HCT116 (cell line): ENCODE measurements at regions not wholly inside any gene's neighbourhood (a gene's known extent, or its start where the extent isn't known, plus 50 kb on each side); places are given as distances from the start of the nearest gene placed in this dataset.

Experiments
- ATAC-seq: fragments of 200-7000 bp; cut with Tn5 transposase; 2 replicates; pipeline ENCODE4 v1.9.1; 2020; ENCODE audit warnings: mild to moderate bottlenecking, moderate library complexity
- BruUV-seq: library from RNA; stranded (reverse); fragments of 400-500 nt; replicated peaks from 2 replicates; lab custom pipeline; 2021; lab: Mats Ljungman, UMichigan
- CTCF ChIA-PET: fragments of 300-600 bp; sonication (Branson Sonifier 250); formaldehyde crosslinking; loops from one replicate; lab custom pipeline; 2021; ENCODE audit warnings: antibody characterized with exemption; lab: Charles Lee
- POLR2A ChIA-PET: fragments of 300-600, 350-600 bp; sonication (Branson Sonifier 250); formaldehyde crosslinking; loops from one replicate; lab custom pipeline; 2021; ENCODE audit warnings: antibody characterized with exemption; lab: Charles Lee
- RAD21 ChIA-PET, 2 experiments: fragments of 300-600 bp; sonication (Branson Sonifier 250); formaldehyde crosslinking; loops; one replicate each; lab custom pipeline; 2023; ENCODE audit warnings: low total read pairs in 2 of 2; ENCODE audit not compliant: uncharacterized antibody in 2 of 2, unreplicated experiment in 2 of 2, low non-redundant PET in 1 of 2; lab: Charles Lee
- DNase-seq: peaks from one replicate; pipeline ENCODE4 v3.0.0-alpha.2; 2010; ENCODE audit warnings: low read depth, low spot score
- H2AFZ ChIP-seq: fragments of 200-600 bp; shearing (Covaris generic), sonication (generic); 2 replicates; pipeline ENCODE4 v1.6.1; 2017; ENCODE audit warnings: low read depth, mixed run types, mixed read lengths, antibody characterized with exemption, low read length; ENCODE audit not compliant: poor library complexity, severe bottlenecking
- H3K27ac ChIP-seq: 2 replicates; pipeline ENCODE4 v1.5.1; 2012; ENCODE audit warnings: low read depth, low read length
- H3K27me3 ChIP-seq: fragments of 200-600 bp; sonication (generic); 2 replicates; pipeline ENCODE4 v1.6.1; 2016; ENCODE audit warnings: mixed run types, low read length, mixed read lengths; ENCODE audit not compliant: insufficient read depth
- H3K36me3 ChIP-seq, 2 experiments: fragments of 200-500 bp in 1 of 2; fragments of 200-600 bp in 1 of 2; sonication (Bioruptor generic) in 1 of 2; sonication (generic) in 1 of 2; 2 replicates each; pipeline versions ENCODE4 v1.5.1 to v1.6.1; 2014 to 2016; ENCODE audit warnings: low read length in 2 of 2, inconsistent platforms in 1 of 2, mixed read lengths in 1 of 2, mixed run types in 1 of 2; ENCODE audit not compliant: insufficient read depth in 2 of 2, control insufficient read depth in 1 of 2
- H3K4me1 ChIP-seq, 2 experiments: fragments of 200-600 bp in 1 of 2; sonication (generic) in 1 of 2; 2 replicates each; pipeline versions ENCODE4 v1.5.1 to v1.6.1; 2012 to 2017; ENCODE audit warnings: low read length in 2 of 2, inconsistent platforms in 1 of 2, mild to moderate bottlenecking in 1 of 2, mixed read lengths in 1 of 2, mixed run types in 1 of 2, moderate library complexity in 1 of 2; ENCODE audit not compliant: insufficient read depth in 2 of 2, control insufficient read depth in 1 of 2
- H3K4me2 ChIP-seq: fragments of 200-600 bp; sonication (generic); 2 replicates; pipeline ENCODE4 v1.6.1; 2017; ENCODE audit warnings: mixed run types, low read length, mixed read lengths
- H3K4me3 ChIP-seq, 2 experiments: fragments of 200-600 bp in 1 of 2; sonication (generic) in 1 of 2; replicated peaks in 1 of 2; 2 replicates each; pipeline ENCODE4 v1.5.1; 2011 to 2016; ENCODE audit warnings: low read length in 2 of 2, control low read depth in 1 of 2, low read depth in 1 of 2, mild to moderate bottlenecking in 1 of 2, mixed read lengths in 1 of 2, mixed run types in 1 of 2
- H3K79me2 ChIP-seq: fragments of 200-600 bp; sonication (generic); 2 replicates; pipeline ENCODE4 v1.6.1; 2017; ENCODE audit warnings: mild to moderate bottlenecking, mixed run types, low read length, moderate library complexity, mixed read lengths; ENCODE audit not compliant: insufficient read depth
- H3K9ac ChIP-seq: fragments of 200-600 bp; sonication (generic); 2 replicates; pipeline ENCODE4 v1.6.1; 2016; ENCODE audit warnings: low read length, mixed read lengths
- H3K9me2 ChIP-seq: fragments of 200-600 bp; sonication (generic), shearing (Covaris generic); 2 replicates; pipeline ENCODE4 v1.6.1; 2017; ENCODE audit warnings: mixed run types, mild to moderate bottlenecking, moderate library complexity; ENCODE audit not compliant: insufficient read depth
- H3K9me3 ChIP-seq, 2 experiments: fragments of 200-500 bp in 1 of 2; fragments of 200-600 bp in 1 of 2; sonication (Bioruptor generic) in 1 of 2; sonication (generic) in 1 of 2; 2 replicates each; pipeline ENCODE4 v1.6.1; 2014 to 2017; ENCODE audit warnings: low read length in 2 of 2, mixed read lengths in 2 of 2, inconsistent platforms in 1 of 2, low read depth in 1 of 2, mild to moderate bottlenecking in 1 of 2, mixed run types in 1 of 2, moderate library complexity in 1 of 2; ENCODE audit not compliant: control insufficient read depth in 1 of 2, insufficient read depth in 1 of 2
- H4K20me1 ChIP-seq: fragments of 200-600 bp; sonication (generic), shearing (Covaris generic); 2 replicates; pipeline ENCODE4 v1.6.1; 2017; ENCODE audit warnings: mixed run types, mild to moderate bottlenecking, moderate library complexity; ENCODE audit not compliant: insufficient read depth
- CBX3 ChIP-seq: IDR thresholded peaks from 2 replicates; pipeline ENCODE4 v1.6.1; 2012; ENCODE audit warnings: low read depth
- CEBPB ChIP-seq: IDR thresholded peaks from 2 replicates; pipeline ENCODE4 v1.6.1; 2012; ENCODE audit warnings: low read depth
- ELF1 ChIP-seq: IDR thresholded peaks from 2 replicates; pipeline ENCODE4 v1.6.1; 2012; ENCODE audit warnings: low read depth, borderline replicate concordance
- EZH2 ChIP-seq: fragments of 200-600 bp; sonication (generic); IDR thresholded peaks from 2 replicates; pipeline ENCODE4 v1.6.1; 2017; ENCODE audit warnings: antibody characterized with exemption, mixed run types
- EZH2phosphoT487 ChIP-seq: fragments of 200-600 bp; IDR thresholded peaks from 2 replicates; pipeline ENCODE4 v1.6.1; 2018; ENCODE audit warnings: antibody characterized with exemption, borderline replicate concordance
- JUND ChIP-seq: IDR thresholded peaks from 2 replicates; pipeline ENCODE4 v1.6.1; 2012
- POLR2A ChIP-seq: IDR thresholded peaks from 2 replicates; pipeline ENCODE4 v1.7.0; 2011; ENCODE audit warnings: borderline replicate concordance; ENCODE audit not compliant: insufficient read depth, insufficient read length; ENCODE audit errors: extremely low read depth
- RAD21 ChIP-seq: IDR thresholded peaks from 2 replicates; pipeline ENCODE4 v1.6.1; 2012; ENCODE audit warnings: low read depth, mild to moderate bottlenecking
- SIN3A ChIP-seq: IDR thresholded peaks from 2 replicates; pipeline ENCODE4 v1.6.1; 2012; ENCODE audit warnings: low read depth
- SP1 ChIP-seq: IDR thresholded peaks from 2 replicates; pipeline ENCODE4 v1.6.1; 2012; ENCODE audit warnings: low read depth
- SRF ChIP-seq: IDR thresholded peaks from 2 replicates; pipeline ENCODE4 v1.6.1; 2012; ENCODE audit warnings: low read depth
- ZFX ChIP-seq: fragments of 450-650 bp; IDR thresholded peaks from 2 replicates; pipeline ENCODE4 v1.6.1; 2017
- ZNF274 ChIP-seq: fragments of 200-500 bp; sonication (Bioruptor generic); IDR thresholded peaks from 2 replicates; pipeline ENCODE4 v1.6.1; 2014; ENCODE audit warnings: mild to moderate bottlenecking, low read depth, low read length, inconsistent platforms
- intact Hi-C: fragments of 100-400 bp; cut with micrococcal nuclease; formaldehyde crosslinking; loops from 2 replicates; pipeline ENCODE4 v1.10.0; 2022
- TF ChIP-seq, protein P1 (sequence below): IDR thresholded peaks from 2 replicates; pipeline ENCODE4 v1.6.1; 2012
- TF ChIP-seq, protein P2 (sequence below): IDR thresholded peaks from 2 replicates; pipeline ENCODE4 v1.6.1; 2011; ENCODE audit warnings: mild to moderate bottlenecking, low read length, moderate library complexity; ENCODE audit not compliant: insufficient replicate concordance; ENCODE audit errors: extremely low read depth

DNA sequence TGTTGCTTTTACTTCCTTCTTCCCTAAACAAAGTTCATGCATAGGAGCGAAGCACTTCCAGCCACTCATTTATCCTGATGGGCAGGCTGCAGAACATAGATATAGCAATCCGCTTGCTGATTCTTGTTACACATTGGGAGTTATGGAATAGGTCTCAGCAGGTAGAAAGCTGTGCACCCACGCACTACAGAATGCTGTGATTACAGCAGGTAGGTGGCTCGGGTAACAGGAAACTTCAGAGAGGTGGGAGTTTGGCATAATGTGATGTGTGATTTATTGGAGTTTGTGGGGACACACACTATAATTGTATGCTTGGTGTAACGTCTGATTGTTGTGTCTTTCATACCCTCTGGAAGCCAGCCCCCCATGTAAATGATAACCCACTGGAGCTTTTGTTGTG, 99.2 kb upstream of the MEIS2 start:
- POLR2A ChIA-PET = no interaction called here
- H3K4me2 ChIP-seq = no peak overlapping the region
- RAD21 ChIA-PET = no interaction called here
- H3K4me3 ChIP-seq = no peak overlapping the region
- ATAC-seq (no peak), DNase-seq (no peak)
- no peaks in the 10 kb centered on the region for H3K79me2 ChIP-seq
- H2AFZ ChIP-seq = no peak overlapping the region
- no peaks in the 10 kb centered on the region for H3K36me3 ChIP-seq
- BruUV-seq = no TSS peak
- H3K27ac ChIP-seq = no peak overlapping the region
- no peak for TF ChIP-seq EZH2
- no peak for TF ChIP-seq POLR2A
- no peak for TF ChIP-seq ZFX
- TF ChIP-seq, protein P1, sequence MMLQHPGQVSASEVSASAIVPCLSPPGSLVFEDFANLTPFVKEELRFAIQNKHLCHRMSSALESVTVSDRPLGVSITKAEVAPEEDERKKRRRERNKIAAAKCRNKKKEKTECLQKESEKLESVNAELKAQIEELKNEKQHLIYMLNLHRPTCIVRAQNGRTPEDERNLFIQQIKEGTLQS = no peak
- TF ChIP-seq SRF = no peak
- no peak for TF ChIP-seq SP1
- TF ChIP-seq SIN3A = no peak
- TF ChIP-seq, all 23 proteins: peak for 0
- no peaks in the 10 kb centered on the region for H3K9me3 ChIP-seq
- CTCF ChIA-PET = no interaction called here
- intact Hi-C loops = no loop called here
- no peaks in the 10 kb centered on the region for H3K9me2 ChIP-seq
- no peaks in the 10 kb centered on the region for H3K27me3 ChIP-seq
- no peak overlapping the region for H3K9ac ChIP-seq
- no peaks in the 10 kb centered on the region; a peak in 1 of 4 replicates for H3K4me1 ChIP-seq
- no peaks in the 10 kb centered on the region for H4K20me1 ChIP-seq

DNA sequence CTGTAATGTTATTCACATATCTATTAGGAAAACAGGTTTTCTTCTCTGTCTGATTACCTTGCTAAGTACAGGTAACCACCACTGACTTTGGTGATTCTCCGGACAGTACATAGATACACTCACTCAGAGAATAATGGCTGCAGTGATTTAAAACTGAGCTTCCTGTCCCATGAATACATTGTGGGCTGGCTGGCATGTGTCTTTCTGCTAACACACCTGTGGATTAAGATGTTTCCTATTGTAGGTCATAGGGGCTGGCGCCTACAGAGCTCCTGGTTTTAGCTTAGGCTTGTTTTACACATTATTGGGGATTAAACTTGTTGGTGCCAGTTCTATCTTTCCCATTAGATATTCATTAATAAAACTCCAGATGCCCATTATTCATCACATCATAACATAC, 102.7 kb upstream of the MEIS2 start:
- H4K20me1 ChIP-seq = no peaks in the 10 kb centered on the region
- DNase-seq = no peak
- intact Hi-C loops = no loop called here
- no peak overlapping the region for H3K4me3 ChIP-seq
- H3K4me2 ChIP-seq = no peak overlapping the region
- H3K27me3 ChIP-seq = no peaks in the 10 kb centered on the region
- no peaks in the 10 kb centered on the region; a peak in 1 of 4 replicates for H3K4me1 ChIP-seq
- no peak overlapping the region for H3K27ac ChIP-seq
- no peaks in the 10 kb centered on the region for H3K79me2 ChIP-seq
- ChIA-PET POLR2A (no interaction called here), CTCF (no interaction called here), RAD21 (no interaction called here)
- no peak overlapping the region for H2AFZ ChIP-seq
- no peaks in the 10 kb centered on the region for H3K36me3 ChIP-seq
- H3K9me3 ChIP-seq = no peaks in the 10 kb centered on the region
- BruUV-seq = no TSS peak
- no peaks in the 10 kb centered on the region for H3K9me2 ChIP-seq
- no peak for TF ChIP-seq CEBPB
- TF ChIP-seq RAD21 = no peak
- no peak for TF ChIP-seq JUND
- no peak for TF ChIP-seq EZH2phosphoT487
- no peak for TF ChIP-seq CBX3
- TF ChIP-seq SRF = no peak
- TF ChIP-seq, protein P2, sequence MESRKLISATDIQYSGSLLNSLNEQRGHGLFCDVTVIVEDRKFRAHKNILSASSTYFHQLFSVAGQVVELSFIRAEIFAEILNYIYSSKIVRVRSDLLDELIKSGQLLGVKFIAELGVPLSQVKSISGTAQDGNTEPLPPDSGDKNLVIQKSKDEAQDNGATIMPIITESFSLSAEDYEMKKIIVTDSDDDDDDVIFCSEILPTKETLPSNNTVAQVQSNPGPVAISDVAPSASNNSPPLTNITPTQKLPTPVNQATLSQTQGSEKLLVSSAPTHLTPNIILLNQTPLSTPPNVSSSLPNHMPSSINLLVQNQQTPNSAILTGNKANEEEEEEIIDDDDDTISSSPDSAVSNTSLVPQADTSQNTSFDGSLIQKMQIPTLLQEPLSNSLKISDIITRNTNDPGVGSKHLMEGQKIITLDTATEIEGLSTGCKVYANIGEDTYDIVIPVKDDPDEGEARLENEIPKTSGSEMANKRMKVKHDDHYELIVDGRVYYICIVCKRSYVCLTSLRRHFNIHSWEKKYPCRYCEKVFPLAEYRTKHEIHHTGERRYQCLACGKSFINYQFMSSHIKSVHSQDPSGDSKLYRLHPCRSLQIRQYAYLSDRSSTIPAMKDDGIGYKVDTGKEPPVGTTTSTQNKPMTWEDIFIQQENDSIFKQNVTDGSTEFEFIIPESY = no peak
- TF ChIP-seq ELF1 = no peak
- no peak for TF ChIP-seq SIN3A
- TF ChIP-seq ZNF274 = no peak
- H3K9ac ChIP-seq = no peak overlapping the region
- ATAC-seq = no peak
